ENCODE measurements at regions not wholly inside any gene's neighbourhood (a gene's known extent, or its start where the extent isn't known, plus 50 kb on each side); places are given as distances from the start of the nearest gene placed in this dataset.

- no peak for DNase-seq
These were observed 170.3 kb upstream of the ARGLU1 start for GRCh38 chr13:106738186-106738678.

- DNase-seq, result no peak
These were observed 169.0 kb upstream of the ARGLU1 start for GRCh38 chr13:106736941-106737340.

- DNase-seq, result no peak
These were observed 166.3 kb upstream of the ARGLU1 start for GRCh38 chr13:106734198-106734597.

GRCh38 chr13:106723036-106723435 lies 155.1 kb upstream of the ARGLU1 start:
- no peak for DNase-seq

- no peak for DNase-seq
These were observed 154.7 kb upstream of the ARGLU1 start for GRCh38 chr13:106722620-106723019.

- DNase-seq, result no peak
These were observed 153.7 kb upstream of the ARGLU1 start for GRCh38 chr13:106721599-106721998.

- DNase-seq, result no peak
These were observed 146.5 kb upstream of the ARGLU1 start for GRCh38 chr13:106714271-106714982.

GRCh38 chr13:106712381-106712780 lies 144.4 kb upstream of the ARGLU1 start:
- DNase-seq, result no peak

GRCh38 chr13:106710266-106710665 lies 142.3 kb upstream of the ARGLU1 start:
- DNase-seq, result no peak

- no peak for DNase-seq
These were observed 141.6 kb upstream of the ARGLU1 start for GRCh38 chr13:106709522-106709921.

- no peak for DNase-seq
These were observed 134.6 kb upstream of the ARGLU1 start for GRCh38 chr13:106702505-106702904.

- DNase-seq, result no peak
These were observed 133.9 kb upstream of the ARGLU1 start for GRCh38 chr13:106701771-106702341.

- no peak for DNase-seq
These were observed 132.5 kb upstream of the ARGLU1 start for GRCh38 chr13:106700439-106700838.

- DNase-seq, result no peak
These were observed 132.1 kb upstream of the ARGLU1 start for GRCh38 chr13:106700007-106700406.

- DNase-seq, result no peak
These were observed 131.4 kb upstream of the ARGLU1 start for GRCh38 chr13:106699311-106699710.

GRCh38 chr13:106696719-106697118 lies 128.8 kb upstream of the ARGLU1 start:
- no peak for DNase-seq

GRCh38 chr13:106696140-106696539 lies 128.2 kb upstream of the ARGLU1 start:
- DNase-seq, result no peak

- no peak for DNase-seq
These were observed 127.2 kb upstream of the ARGLU1 start for GRCh38 chr13:106695139-106695538.

- no peak for DNase-seq
These were observed 123.9 kb upstream of the ARGLU1 start for GRCh38 chr13:106691861-106692260.

GRCh38 chr13:106691341-106691740 lies 123.4 kb upstream of the ARGLU1 start:
- no peak for DNase-seq

- no peak for DNase-seq
These were observed 122.8 kb upstream of the ARGLU1 start for GRCh38 chr13:106690779-106691178.

- DNase-seq, result no peak
These were observed 122.0 kb upstream of the ARGLU1 start for GRCh38 chr13:106689906-106690305.

- DNase-seq, result no peak
These were observed 121.0 kb upstream of the ARGLU1 start for GRCh38 chr13:106688940-106689339.

- no peak for DNase-seq
These were observed 118.2 kb upstream of the ARGLU1 start for GRCh38 chr13:106686163-106686562.

GRCh38 chr13:106685143-106685542 lies 117.2 kb upstream of the ARGLU1 start:
- no peak for DNase-seq

All from DMS 273 treated with DMSO at 0.1 percent for 48 hours (cell line).